A549 (cell line): ENCODE measurements at regions not wholly inside any gene's neighbourhood (a gene's known extent, or its start where the extent isn't known, plus 50 kb on each side); places are given as distances from the start of the nearest gene placed in this dataset.

Experiments used
- BHLHE40 ChIP-seq: IDR thresholded peaks from 2 replicates; pipeline ENCODE4 v1.6.1; 2012; ENCODE audit warnings: low read depth, low read length, inconsistent platforms
- CHD2 ChIP-seq: fragments of 150-350 bp; IDR thresholded peaks from 2 replicates; pipeline ENCODE4 v1.6.1; 2014; ENCODE audit warnings: low read length; ENCODE audit not compliant: partially characterized antibody
- CTCF ChIP-seq: fragments of >200 bp; sonication (Bioruptor Twin); formaldehyde crosslinking; IDR thresholded peaks from 3 replicates; pipeline ENCODE4 v1.5.1; 2016
- MAFK ChIP-seq: fragments of 450-650 bp; IDR thresholded peaks from 2 replicates; pipeline ENCODE4 v1.6.1; 2014; ENCODE audit not compliant: partially characterized antibody
- MAZ ChIP-seq: fragments of 150-350 bp; IDR thresholded peaks from 2 replicates; pipeline ENCODE4 v1.6.1; 2014; ENCODE audit warnings: antibody characterized with exemption, low read depth, low read length, borderline replicate concordance
- POLR2A ChIP-seq: IDR thresholded peaks from 2 replicates; pipeline ENCODE4 v1.6.1; 2012; ENCODE audit warnings: mild to moderate bottlenecking, low read length
- SMC3 ChIP-seq: fragments of >200 bp; sonication (Bioruptor Twin); formaldehyde crosslinking; IDR thresholded peaks from 3 replicates; pipeline ENCODE4 v1.6.1; 2018; ENCODE audit warnings: inconsistent platforms

- TF ChIP-seq MAZ, result no peak
- TF ChIP-seq MAFK, result peak; percentile 23
- no peak for TF ChIP-seq CHD2
- TF ChIP-seq SMC3, result no peak
- 0 out of 3 replicates have a peak, but pooled peaks have one; percentile 10 for TF ChIP-seq CTCF
- TF ChIP-seq POLR2A, result no peak
- TF ChIP-seq BHLHE40, result no peak
Measured at GRCh38 chr16:79334127-79334526, 266.4 kb downstream of the MAF start.
